GM04504 (cell line): ENCODE measurements at regions not wholly inside any gene's neighbourhood (a gene's known extent, or its start where the extent isn't known, plus 50 kb on each side); places are given as distances from the start of the nearest gene placed in this dataset.

Source experiments
- DNase-seq: peaks from one replicate; pipeline ENCODE4 v3.0.0-alpha.2; 2012; ENCODE audit warnings: low read depth

- DNase-seq, result no peak
These were observed 132.6 kb upstream of the ARHGAP5 start for GRCh38 chr14:31944256-31945073.

GRCh38 chr14:31945074-31945613 is 132.0 kb upstream of the ARHGAP5 start:
- no peak for DNase-seq

GRCh38 chr14:31945701-31946100 is 131.4 kb upstream of the ARHGAP5 start:
- no peak for DNase-seq

- DNase-seq, result no peak
These were observed 130.0 kb upstream of the ARHGAP5 start for GRCh38 chr14:31947076-31947475.

GRCh38 chr14:31947680-31948595 is 129.2 kb upstream of the ARHGAP5 start:
- no peak for DNase-seq

GRCh38 chr14:31949709-31950108 is 127.4 kb upstream of the ARHGAP5 start:
- DNase-seq, result no peak

- DNase-seq, result no peak
These were observed 126.8 kb upstream of the ARHGAP5 start for GRCh38 chr14:31950331-31950730.

GRCh38 chr14:31950764-31951637 is 126.1 kb upstream of the ARHGAP5 start:
- no peak for DNase-seq

- DNase-seq, result no peak
These were observed 125.5 kb upstream of the ARHGAP5 start for GRCh38 chr14:31951638-31951964.

GRCh38 chr14:31952573-31952972 is 124.5 kb upstream of the ARHGAP5 start:
- no peak for DNase-seq

GRCh38 chr14:31953210-31953609 is 123.9 kb upstream of the ARHGAP5 start:
- no peak for DNase-seq

GRCh38 chr14:31954991-31955390 is 122.1 kb upstream of the ARHGAP5 start:
- no peak for DNase-seq

- no peak for DNase-seq
These were observed 121.0 kb upstream of the ARHGAP5 start for GRCh38 chr14:31955936-31956579.

GRCh38 chr14:31957565-31957964 is 119.5 kb upstream of the ARHGAP5 start:
- DNase-seq, result no peak

GRCh38 chr14:31960039-31960438 is 117.1 kb upstream of the ARHGAP5 start:
- no peak for DNase-seq

GRCh38 chr14:31961896-31962295 is 115.2 kb upstream of the ARHGAP5 start:
- no peak for DNase-seq

- no peak for DNase-seq
These were observed 114.2 kb upstream of the ARHGAP5 start for GRCh38 chr14:31962920-31963319.

GRCh38 chr14:31963587-31963986 is 113.5 kb upstream of the ARHGAP5 start:
- no peak for DNase-seq

GRCh38 chr14:31964490-31964889 is 112.6 kb upstream of the ARHGAP5 start:
- no peak for DNase-seq

GRCh38 chr14:31965071-31965734 is 111.9 kb upstream of the ARHGAP5 start:
- no peak for DNase-seq
